Smooth muscle cell (in vitro differentiated cells): ENCODE measurements at regions not wholly inside any gene's neighbourhood (a gene's known extent, or its start where the extent isn't known, plus 50 kb on each side); places are given as distances from the start of the nearest gene placed in this dataset.
"Not testable (repeated sequence)": the region's sequence is repeated elsewhere in the genome, so short reads cannot be mapped to it uniquely, and the experiment has no call there.

Experiments
- DNase-seq: peaks from one replicate; lab custom pipeline; 2025; ENCODE audit not compliant: unreplicated experiment; lab: John Stamatoyannopoulos, UW
- H2AFZ ChIP-seq: fragments of 200-600 bp; sonication (generic); 2 replicates; pipeline ENCODE4 v1.6.0; 2016; ENCODE audit warnings: antibody characterized with exemption, low read depth, mild to moderate bottlenecking
- H3F3A ChIP-seq: fragments of 200-600 bp; sonication (generic); 2 replicates; pipeline ENCODE4 v1.6.0; 2017; ENCODE audit warnings: antibody characterized with exemption, low read depth
- H3K27ac ChIP-seq: fragments of 200-600 bp; sonication (generic); 2 replicates; pipeline ENCODE4 v1.5.1; 2016; ENCODE audit warnings: low read depth, mild to moderate bottlenecking
- H3K27me3 ChIP-seq: fragments of 200-600 bp; sonication (generic); 2 replicates; pipeline ENCODE4 v1.6.1; 2016; ENCODE audit warnings: low read depth, mild to moderate bottlenecking
- H3K36me3 ChIP-seq: fragments of 200-600 bp; sonication (generic); 2 replicates; pipeline ENCODE4 v1.5.1; 2016; ENCODE audit warnings: low read depth
- H3K4me1 ChIP-seq: fragments of 200-600 bp; sonication (generic); 2 replicates; pipeline ENCODE4 v1.5.1; 2016; ENCODE audit warnings: low read depth
- H3K4me2 ChIP-seq: fragments of 200-600 bp; sonication (generic); 2 replicates; pipeline ENCODE4 v1.6.0; 2016; ENCODE audit warnings: mild to moderate bottlenecking
- H3K4me3 ChIP-seq: fragments of 200-600 bp; sonication (generic); 2 replicates; pipeline ENCODE4 v1.5.1; 2016; ENCODE audit warnings: mild to moderate bottlenecking
- H3K79me2 ChIP-seq: fragments of 200-600 bp; sonication (generic); 2 replicates; pipeline ENCODE4 v1.6.0; 2016; ENCODE audit warnings: low read depth, mild to moderate bottlenecking
- H3K9ac ChIP-seq: fragments of 200-600 bp; sonication (generic); 2 replicates; pipeline ENCODE4 v1.6.0; 2016; ENCODE audit warnings: low read depth
- H3K9me3 ChIP-seq: fragments of 200-600 bp; sonication (generic); replicated peaks from 2 replicates; pipeline ENCODE4 v1.5.1; 2016; ENCODE audit warnings: low read depth
- H4K20me1 ChIP-seq: fragments of 200-600 bp; sonication (generic); 2 replicates; pipeline ENCODE4 v1.6.0; 2016; ENCODE audit warnings: low read depth
- CTCF ChIP-seq: fragments of 200-600 bp; sonication (generic); IDR thresholded peaks from 2 replicates; pipeline ENCODE4 v1.5.1; 2017; ENCODE audit warnings: borderline replicate concordance, mild to moderate bottlenecking, antibody characterized with exemption; ENCODE audit not compliant: insufficient read depth, poor library complexity, severe bottlenecking
- WGBS: methylation state at CpG from one replicate; pipeline ENCODE4 v1.1.7; 2016; ENCODE audit warnings: low lambda C conversion rate; 5-methylcytosine and 5-hydroxymethylcytosine counted together

GRCh38 chr4:79823148-79823763 is 249.8 kb downstream of the ANTXR2 start:
- H3K9ac ChIP-seq = no peak overlapping the region
- no peaks in the 10 kb centered on the region for H3K4me1 ChIP-seq
- H3K4me3 ChIP-seq = no peak overlapping the region
- no peak for DNase-seq
- no peak overlapping the region for H3K4me2 ChIP-seq
- 84% methylated on average over 2 of the region's 2 CpGs for WGBS
- no peaks in the 10 kb centered on the region for H3K9me3 ChIP-seq
- H3F3A ChIP-seq = no peaks in the 10 kb centered on the region
- no peaks in the 10 kb centered on the region for H3K79me2 ChIP-seq
- no peaks in the 10 kb centered on the region for H4K20me1 ChIP-seq
- no peak for TF ChIP-seq CTCF
- no peak overlapping the region for H2AFZ ChIP-seq
- H3K36me3 ChIP-seq = no peaks in the 10 kb centered on the region
- H3K27ac ChIP-seq = no peak overlapping the region
- H3K27me3 ChIP-seq = no peaks in the 10 kb centered on the region

GRCh38 chr4:79820427-79820826 is 252.6 kb downstream of the ANTXR2 start:
- DNase-seq = no peak
- Histone ChIP-seq H3F3A (no peaks in the 10 kb centered on the region), H2AFZ (no peak overlapping the region), H3K36me3 (peaks cover 2% of the 10 kb centered on the region), H3K4me2 (no peak overlapping the region), H3K27me3 (no peaks in the 10 kb centered on the region), H3K4me1 (no peaks in the 10 kb centered on the region), H3K79me2 (no peaks in the 10 kb centered on the region), H3K9me3 (no peaks in the 10 kb centered on the region), H3K4me3 (no peak overlapping the region), H4K20me1 (no peaks in the 10 kb centered on the region), H3K9ac (no peak overlapping the region), H3K27ac (no peak overlapping the region)
- no peak for TF ChIP-seq CTCF

GRCh38 chr4:79807933-79808332 is 265.1 kb downstream of the ANTXR2 start:
- H3K36me3 ChIP-seq, H3K4me3 ChIP-seq, DNase-seq, H3K79me2 ChIP-seq, H3K4me1 ChIP-seq, H4K20me1 ChIP-seq, H3F3A ChIP-seq, H2AFZ ChIP-seq, H3K27me3 ChIP-seq, H3K9ac ChIP-seq, H3K4me2 ChIP-seq, H3K9me3 ChIP-seq, H3K27ac ChIP-seq: not testable (repeated sequence)
- WGBS = 91% methylated on average over 2 of the region's 2 CpGs

GRCh38 chr4:79798047-79798446 is 275.0 kb downstream of the ANTXR2 start:
- H3K27ac ChIP-seq = no peak overlapping the region
- H2AFZ ChIP-seq = no peak overlapping the region
- no peaks in the 10 kb centered on the region for H3K36me3 ChIP-seq
- H3K4me1 ChIP-seq = no peaks in the 10 kb centered on the region
- peaks cover 4% of the 10 kb centered on the region for H3K27me3 ChIP-seq
- no peak overlapping the region for H3K9ac ChIP-seq
- no peak overlapping the region for H3K4me2 ChIP-seq
- H4K20me1 ChIP-seq = no peaks in the 10 kb centered on the region
- WGBS = 89% methylated on average over 3 of the region's 3 CpGs
- H3F3A ChIP-seq = no peaks in the 10 kb centered on the region
- H3K4me3 ChIP-seq = no peak overlapping the region
- H3K79me2 ChIP-seq = no peaks in the 10 kb centered on the region
- no peak for TF ChIP-seq CTCF
- DNase-seq = no peak
- no peaks in the 10 kb centered on the region for H3K9me3 ChIP-seq
